ENCODE measurements at regions not wholly inside any gene's neighbourhood (a gene's known extent, or its start where the extent isn't known, plus 50 kb on each side); places are given as distances from the start of the nearest gene placed in this dataset.
A peak's percentile ranks its signal among the peaks of the same experiment; 100 is the strongest.
"Not testable (repeated sequence)": the region's sequence is repeated elsewhere in the genome, so short reads cannot be mapped to it uniquely, and the experiment has no call there.

DNA sequence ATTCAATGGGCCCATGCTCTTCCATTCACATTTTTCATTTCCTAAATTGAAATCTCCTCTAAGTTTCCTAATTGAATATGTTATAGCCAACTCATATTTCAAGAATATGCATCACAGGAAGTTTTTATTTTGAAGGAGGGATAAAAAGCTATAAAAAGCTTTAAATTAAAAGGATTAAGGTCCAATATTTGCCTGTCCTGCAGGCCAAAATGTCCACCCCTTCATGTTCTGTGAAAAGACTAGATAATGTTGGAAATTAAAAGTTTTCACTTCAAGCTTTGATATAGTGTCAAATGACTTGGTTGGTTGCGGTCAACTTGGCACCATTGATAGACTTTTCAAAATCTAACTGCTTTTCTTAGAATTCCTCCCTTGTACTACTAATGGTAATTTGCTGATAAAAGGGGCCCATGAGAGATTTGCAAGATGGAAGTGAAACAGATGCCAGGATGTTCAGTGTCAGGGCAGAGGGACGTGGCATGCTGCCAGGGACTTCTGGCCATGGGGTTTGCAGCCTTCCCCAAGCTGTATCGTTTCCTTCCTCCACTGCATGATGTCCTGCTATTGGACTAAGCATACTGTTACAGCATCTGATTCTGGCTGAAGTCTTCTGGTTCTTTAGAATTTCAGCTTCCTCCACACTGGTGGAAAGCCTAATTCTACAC lies 547.3 kb upstream of the MIR17HG start:
- DNase-seq (ENCODE audit: low spot score) = no peak

- no peak for DNase-seq (ENCODE audit: low spot score)
These were observed 545.9 kb upstream of the MIR17HG start for GRCh38 chr13:90801621-90802020.

DNA sequence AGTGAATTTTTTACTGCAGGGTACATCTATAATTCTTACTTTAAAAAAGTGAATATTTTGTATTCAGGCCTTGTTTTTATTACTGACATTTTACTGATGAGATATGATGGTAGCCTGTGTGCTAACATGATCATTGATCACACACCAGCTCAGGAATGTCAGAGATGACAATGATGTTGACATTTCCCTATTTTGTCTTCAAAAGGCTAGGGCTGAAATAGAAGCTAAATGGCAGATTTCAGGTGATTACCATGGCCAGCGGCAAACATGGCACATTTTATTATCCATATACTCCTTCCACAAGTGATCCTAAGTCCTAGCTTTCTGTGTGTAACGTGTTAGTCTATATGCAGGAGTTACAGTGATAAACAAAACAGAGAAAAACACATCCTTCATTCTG lies 544.3 kb upstream of the MIR17HG start:
- no peak for DNase-seq (ENCODE audit: low spot score)

DNA sequence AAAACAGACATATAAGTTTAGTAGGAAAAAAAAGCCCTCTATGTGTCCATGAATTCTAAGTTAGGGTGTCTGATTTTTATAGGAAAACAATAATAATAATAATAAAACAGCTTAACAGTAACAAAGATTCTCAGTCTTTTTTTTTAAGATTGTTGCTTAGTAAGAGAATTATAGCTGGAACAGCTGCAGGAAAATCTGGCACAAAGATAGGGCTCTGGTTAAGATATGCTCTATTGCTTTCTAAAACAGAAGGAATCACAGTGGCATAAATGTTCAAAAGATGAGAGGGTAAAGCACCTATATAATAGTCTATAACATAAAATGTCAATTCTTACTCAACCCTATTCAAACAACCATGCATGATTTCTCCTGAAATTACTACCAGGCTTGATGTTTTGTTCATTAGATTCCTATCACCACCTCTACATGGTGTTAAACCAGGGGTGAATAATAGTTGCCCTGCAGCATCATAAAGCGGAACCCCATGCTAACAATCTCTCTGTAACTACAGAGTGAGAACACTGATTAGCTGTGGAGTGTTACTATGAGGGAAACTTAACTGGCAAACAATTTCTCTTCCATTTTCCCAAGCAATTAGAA lies 541.4 kb upstream of the MIR17HG start:
- DNase-seq (ENCODE audit: low spot score) = no peak

- no peak for DNase-seq (ENCODE audit: low spot score)
These were observed 540.6 kb upstream of the MIR17HG start for GRCh38 chr13:90806892-90807291.

GRCh38 chr13:90808838-90809237 lies 538.6 kb upstream of the MIR17HG start:
- DNase-seq (ENCODE audit: low spot score) = no peak

- no peak for DNase-seq (ENCODE audit: low spot score)
These were observed 523.5 kb upstream of the MIR17HG start for GRCh38 chr13:90824032-90824431.

GRCh38 chr13:90826688-90827087 lies 520.8 kb upstream of the MIR17HG start:
- DNase-seq (ENCODE audit: low spot score) = no peak

- DNase-seq (ENCODE audit: low spot score) = no peak
These were observed 516.7 kb upstream of the MIR17HG start for GRCh38 chr13:90830782-90831181.

- no peak for DNase-seq (ENCODE audit: low spot score)
These were observed 513.5 kb upstream of the MIR17HG start for GRCh38 chr13:90833951-90834350.

GRCh38 chr13:90834700-90835099 lies 512.8 kb upstream of the MIR17HG start:
- DNase-seq (ENCODE audit: low spot score) = no peak

DNA sequence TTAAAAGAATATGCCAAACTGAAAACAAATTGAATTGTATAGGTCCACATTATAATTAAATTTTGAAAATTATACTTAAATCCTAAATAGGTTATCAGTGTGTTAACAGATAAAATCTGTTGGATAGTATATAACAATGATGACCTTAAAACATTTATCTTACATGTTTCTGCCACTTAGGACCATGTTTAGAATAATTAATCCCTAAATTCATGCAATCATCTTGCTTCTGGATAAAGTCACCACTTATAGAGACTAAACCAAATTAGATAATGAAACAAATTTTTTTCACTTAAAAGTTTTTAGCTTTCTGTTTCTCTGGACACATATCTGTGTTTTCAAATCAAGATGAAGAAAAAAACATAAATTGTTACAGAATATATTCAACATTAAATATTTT lies 511.7 kb upstream of the MIR17HG start:
- DNase-seq (ENCODE audit: low spot score) = no peak

- no peak for DNase-seq (ENCODE audit: low spot score)
These were observed 509.0 kb upstream of the MIR17HG start for GRCh38 chr13:90838317-90838960.

DNA sequence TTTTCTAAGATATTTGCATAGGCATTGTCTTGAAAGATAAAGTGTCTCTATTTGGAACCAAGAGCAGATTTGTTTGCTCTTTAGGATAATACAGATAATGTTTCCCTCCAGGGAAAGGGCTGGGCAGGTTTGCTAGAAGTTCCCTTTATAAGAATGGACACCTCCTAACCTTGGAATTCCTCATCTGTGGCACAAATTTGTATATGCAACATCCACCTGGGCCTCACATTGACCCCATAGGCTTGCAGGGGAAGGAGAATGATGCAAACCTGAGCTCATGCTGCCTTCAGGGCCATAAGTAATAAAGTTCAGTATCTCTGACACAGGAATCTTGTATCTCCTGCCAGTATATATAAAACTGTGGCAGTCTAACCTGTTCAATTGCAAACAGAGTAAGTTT lies 508.4 kb upstream of the MIR17HG start:
- no peak for DNase-seq (ENCODE audit: low spot score)

- DNase-seq (ENCODE audit: low spot score) = no peak
These were observed 500.6 kb upstream of the MIR17HG start for GRCh38 chr13:90846936-90847335.

- not testable (repeated sequence) for DNase-seq (ENCODE audit: low spot score)
These were observed 493.8 kb upstream of the MIR17HG start for GRCh38 chr13:90853666-90854065.

DNA sequence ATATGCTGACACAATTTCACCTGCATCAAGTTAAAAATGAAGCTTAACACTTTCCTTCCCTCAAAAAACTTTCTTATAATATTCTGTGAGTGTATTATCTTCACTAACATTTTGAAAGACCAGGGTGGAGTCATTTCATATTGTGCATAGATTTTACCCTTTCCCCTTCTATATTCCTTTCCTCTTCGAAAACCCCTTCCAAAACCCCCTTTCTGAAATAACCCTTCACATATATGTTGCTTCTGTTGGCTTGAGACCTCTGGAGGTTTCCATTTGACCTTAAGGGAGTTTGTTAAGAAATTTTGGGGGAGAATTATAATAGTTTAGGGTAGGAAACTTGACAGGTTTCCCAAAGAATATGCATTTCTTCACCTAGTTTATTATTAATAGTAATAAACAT lies 489.6 kb upstream of the MIR17HG start:
- DNase-seq (ENCODE audit: low spot score) = no peak

- DNase-seq (ENCODE audit: low spot score) = no peak
These were observed 481.5 kb upstream of the MIR17HG start for GRCh38 chr13:90866006-90866405.

GRCh38 chr13:90867336-90867683 lies 480.2 kb upstream of the MIR17HG start:
- DNase-seq (ENCODE audit: low spot score) = peak; percentile 45

- DNase-seq (ENCODE audit: low spot score) = no peak
These were observed 479.1 kb upstream of the MIR17HG start for GRCh38 chr13:90868321-90868920.

DNA sequence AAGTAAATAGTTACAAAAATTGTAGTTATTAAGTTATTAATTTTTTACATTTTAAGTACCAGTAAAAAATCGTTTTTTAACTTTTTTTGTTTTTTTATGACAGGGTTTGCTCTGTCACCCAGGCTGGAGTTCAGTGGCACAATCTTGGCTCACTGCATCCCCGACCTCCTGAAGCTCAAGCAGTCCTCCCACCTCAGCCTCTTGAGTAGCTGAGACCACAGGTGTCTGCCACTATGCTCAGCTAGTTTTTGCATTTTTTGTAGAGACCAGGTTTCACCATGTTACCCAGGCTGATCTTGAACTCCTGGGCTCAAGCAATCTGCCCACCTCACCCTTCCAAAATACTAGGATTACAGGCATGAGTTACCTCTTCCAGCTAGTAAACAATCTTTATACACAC lies 477.9 kb upstream of the MIR17HG start:
- DNase-seq (ENCODE audit: low spot score) = no peak

DNA sequence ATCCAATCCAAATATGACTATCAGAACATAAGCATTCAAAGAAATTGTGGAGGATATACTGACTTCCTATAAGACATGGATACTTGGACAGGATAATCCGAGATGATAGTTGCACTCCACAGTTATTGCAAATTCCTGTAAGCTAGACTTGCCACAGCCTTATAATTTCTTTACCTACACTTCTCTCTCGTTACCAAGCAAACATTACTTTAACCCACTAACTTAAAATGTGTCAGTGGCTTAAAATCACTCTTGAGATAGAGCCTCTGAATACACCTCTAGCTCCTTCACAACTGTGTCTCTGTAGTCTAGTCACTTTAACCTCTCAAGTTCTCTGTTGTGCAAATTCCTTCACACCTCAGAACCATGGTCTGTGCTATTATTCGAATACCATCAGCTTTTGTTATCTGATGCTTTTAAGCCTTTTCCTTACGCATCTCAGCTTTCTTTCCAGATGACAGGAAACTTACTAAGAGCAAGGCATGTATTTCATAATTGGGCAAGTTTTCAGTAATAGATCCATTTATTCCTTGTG lies 474.9 kb upstream of the MIR17HG start:
- DNase-seq (ENCODE audit: low spot score) = no peak

- no peak for DNase-seq (ENCODE audit: low spot score)
These were observed 466.7 kb upstream of the MIR17HG start for GRCh38 chr13:90880790-90881189.

All from activated CD4-positive, alpha-beta T cell treated with anti-CD3 and anti-CD28 coated beads, Interleukin-2, Interleukin-4, amounts not matched to agents 100 ng/mL and 50 ng/mL, durations not matched to agents 16 hours and 8 hours (primary cell).